Upper lobe of right lung (tissue), 1 donor: ENCODE measurements at regions not wholly inside any gene's neighbourhood (a gene's known extent, or its start where the extent isn't known, plus 50 kb on each side); places are given as distances from the start of the nearest gene placed in this dataset.
"Not testable (repeated sequence)": the region's sequence is repeated elsewhere in the genome, so short reads cannot be mapped to it uniquely, and the experiment has no call there.

Experiments
- ATAC-seq: fragments of 200-7000 bp; cut with Tn5 transposase; one replicate; pipeline ENCODE4 v1.9.1; 2020; ENCODE audit warnings: mild to moderate bottlenecking, moderate library complexity
- DNase-seq: peaks from one replicate; pipeline ENCODE4 v3.0.0-alpha.2; 2020
- H3K27ac ChIP-seq: fragments of 200-600 bp; one replicate; pipeline ENCODE4 v1.8.0; 2022
- H3K27me3 ChIP-seq: fragments of 200-600 bp; one replicate; pipeline ENCODE4 v1.8.0; 2022; ENCODE audit warnings: mild to moderate bottlenecking
- H3K36me3 ChIP-seq: fragments of 200-600 bp; one replicate; pipeline ENCODE4 v1.8.0; 2022
- H3K4me1 ChIP-seq: fragments of 200-600 bp; one replicate; pipeline ENCODE4 v1.8.0; 2022
- H3K4me3 ChIP-seq: fragments of 200-600 bp; one replicate; pipeline ENCODE4 v1.8.0; 2022; ENCODE audit warnings: mild to moderate bottlenecking
- H3K9me3 ChIP-seq: fragments of 200-600 bp; one replicate; pipeline ENCODE4 v1.8.0; 2022
- CTCF ChIP-seq: fragments of 200-600 bp; IDR thresholded peaks from one replicate; pipeline ENCODE4 v1.8.0; 2022; ENCODE audit warnings: antibody characterized with exemption
- intact Hi-C: fragments of 100-400 bp; cut with DNase I; formaldehyde crosslinking; loops from one replicate; pipeline ENCODE4 v1.11.0; 2022
- donor health status: DM: no; HTN: yes; CAD: no; lungs with severe emphysema.

DNA sequence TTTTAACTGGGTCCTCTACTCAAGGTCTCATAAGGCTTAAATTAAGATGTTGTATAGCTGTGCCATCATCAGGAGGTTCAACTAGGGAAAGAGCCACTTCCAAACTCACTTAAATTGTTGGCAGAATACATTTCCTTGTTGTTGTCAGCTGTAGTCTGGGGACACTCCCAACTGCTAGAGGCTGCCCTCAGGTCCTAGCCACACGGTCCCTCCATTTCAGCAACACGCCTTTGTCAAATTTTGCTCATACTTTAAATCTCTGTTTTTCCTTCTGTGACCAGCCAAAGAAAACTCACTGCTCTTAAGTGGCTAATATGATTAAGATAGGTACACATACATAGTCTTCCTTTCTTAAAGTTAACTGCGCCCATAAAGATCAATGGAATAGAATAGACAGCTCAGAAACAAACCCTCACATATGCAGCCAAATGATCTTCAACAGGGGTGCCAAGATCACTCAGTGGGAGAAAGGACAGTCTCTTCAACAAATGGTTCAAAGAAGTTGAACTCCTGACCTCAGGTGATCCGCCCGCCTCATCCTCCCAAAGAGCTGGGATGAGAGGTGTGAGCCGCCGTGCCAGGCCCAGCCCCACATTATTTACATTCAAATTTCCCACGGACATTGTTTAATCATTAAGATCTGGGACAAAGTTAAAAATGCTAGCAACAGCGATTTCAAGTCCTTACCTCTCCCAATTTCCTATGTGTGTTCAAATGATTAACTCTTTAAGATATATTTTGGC, 76.4 kb upstream of the ELOVL5 start:
- ATAC-seq (no peak), DNase-seq (no peak)
- Histone ChIP-seq H3K4me3 (no peak overlapping the region), H3K9me3 (no peaks in the 10 kb centered on the region), H3K27ac (no peak overlapping the region), H3K27me3 (no peaks in the 10 kb centered on the region), H3K36me3 (no peaks in the 10 kb centered on the region), H3K4me1 (no peaks in the 10 kb centered on the region)
- intact Hi-C loops = no loop called here
- TF ChIP-seq CTCF = no peak

DNA sequence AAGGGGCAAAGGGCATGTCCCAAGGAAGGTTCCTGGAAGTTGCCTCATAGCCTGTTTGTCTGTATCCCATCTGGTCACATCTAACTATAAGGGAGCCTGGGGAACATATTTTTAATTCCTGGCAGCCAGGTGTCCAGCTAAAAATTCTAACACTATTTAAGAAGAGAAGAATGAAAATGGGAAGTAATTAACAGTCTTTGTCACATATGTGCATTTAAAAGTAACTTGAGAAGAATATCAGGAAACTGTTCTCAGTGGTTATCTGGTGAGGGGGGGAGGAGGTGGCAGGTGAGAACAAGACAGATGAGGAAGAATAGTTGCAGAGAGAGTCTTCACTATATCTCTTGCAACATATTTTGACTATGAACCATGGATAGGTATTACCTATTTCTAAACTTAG, 75.5 kb upstream of the ELOVL5 start:
- no peaks in the 10 kb centered on the region for H3K27me3 ChIP-seq
- H3K36me3 ChIP-seq = no peaks in the 10 kb centered on the region
- intact Hi-C loops = no loop called here
- no peak for DNase-seq
- no peak for TF ChIP-seq CTCF
- ATAC-seq = no peak
- no peak overlapping the region for H3K4me3 ChIP-seq
- H3K9me3 ChIP-seq = no peaks in the 10 kb centered on the region
- no peak overlapping the region for H3K27ac ChIP-seq
- no peaks in the 10 kb centered on the region for H3K4me1 ChIP-seq

DNA sequence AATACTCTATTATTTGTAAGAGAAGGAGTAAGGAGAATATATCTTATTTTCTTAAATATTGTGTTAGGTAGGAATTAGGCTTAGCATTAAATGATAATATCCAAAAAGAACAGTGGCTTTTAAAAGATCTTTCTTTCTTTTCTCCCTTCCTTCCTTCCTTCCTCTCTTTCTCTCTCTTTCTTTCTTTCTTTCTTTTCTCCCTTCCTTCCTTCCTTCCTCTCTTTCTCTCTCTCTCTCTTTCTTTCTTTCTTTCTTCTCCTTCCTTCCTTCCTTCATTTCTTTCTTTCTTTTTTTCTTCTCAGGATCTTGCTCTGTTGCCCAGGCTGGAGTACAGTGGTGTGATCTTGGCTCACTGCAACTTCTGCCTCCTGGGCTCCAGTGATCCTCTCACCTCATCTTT, 74.8 kb upstream of the ELOVL5 start:
- H3K27ac ChIP-seq, ATAC-seq, DNase-seq, H3K27me3 ChIP-seq, H3K36me3 ChIP-seq, H3K4me3 ChIP-seq, intact Hi-C loops, H3K4me1 ChIP-seq, H3K9me3 ChIP-seq: not testable (repeated sequence)

DNA sequence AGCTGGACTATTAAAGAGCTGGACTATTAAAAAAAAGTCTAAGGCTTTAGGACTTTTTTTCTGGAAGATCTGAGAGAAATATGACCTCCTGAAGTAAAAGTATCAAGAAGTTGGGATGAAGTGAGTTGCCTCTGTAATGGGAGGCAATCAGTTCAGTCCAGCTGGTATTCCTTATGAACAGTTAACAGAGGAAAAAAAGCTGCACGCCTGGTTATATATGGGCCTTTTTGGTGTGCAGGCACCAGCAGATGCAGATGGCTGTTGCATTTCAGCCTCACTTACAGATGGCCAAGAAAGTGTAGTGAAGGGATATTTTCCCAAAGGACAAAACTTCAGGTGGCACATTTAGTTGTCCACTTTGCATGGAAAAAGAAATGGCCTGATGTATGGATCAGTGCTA, 70.3 kb upstream of the ELOVL5 start:
- intact Hi-C loops = no loop called here
- DNase-seq = no peak

DNA sequence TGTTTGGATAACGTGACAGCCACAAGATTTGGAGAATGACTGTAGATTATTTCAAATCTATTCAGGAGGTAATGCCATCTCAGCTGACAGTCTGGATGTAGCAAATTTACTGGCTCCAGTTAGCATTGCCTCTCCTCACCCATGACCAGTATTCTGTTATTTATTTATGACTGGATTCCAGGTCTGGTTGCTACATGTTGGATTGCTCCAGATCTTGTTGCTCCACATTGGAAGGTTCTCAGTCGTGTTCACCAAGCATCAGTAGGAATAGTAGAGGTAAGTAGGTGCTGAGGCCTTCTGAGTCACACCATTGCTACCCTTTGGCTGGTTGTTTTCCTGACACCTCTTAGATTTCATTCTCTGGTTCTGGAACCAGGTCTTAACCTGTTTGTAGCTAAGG, 69.5 kb upstream of the ELOVL5 start:
- Histone ChIP-seq H3K27me3 (no peaks in the 10 kb centered on the region), H3K9me3 (no peaks in the 10 kb centered on the region), H3K4me3 (no peak overlapping the region), H3K27ac (no peak overlapping the region), H3K4me1 (no peaks in the 10 kb centered on the region), H3K36me3 (no peaks in the 10 kb centered on the region)
- DNase-seq (no peak), ATAC-seq (no peak)
- intact Hi-C loops = no loop called here
- TF ChIP-seq CTCF = no peak

More for the DNA sequence above, 70.3 kb upstream of the ELOVL5 start:
- no peaks in the 10 kb centered on the region for H3K36me3 ChIP-seq
- ATAC-seq = no peak
- no peaks in the 10 kb centered on the region for H3K9me3 ChIP-seq
- TF ChIP-seq CTCF = no peak
- H3K27me3 ChIP-seq = no peaks in the 10 kb centered on the region
- no peak overlapping the region for H3K27ac ChIP-seq
- H3K4me1 ChIP-seq = no peaks in the 10 kb centered on the region
- H3K4me3 ChIP-seq = no peak overlapping the region

- H3K4me3 ChIP-seq = no peak overlapping the region
- intact Hi-C loops = no loop called here
- no peaks in the 10 kb centered on the region for H3K36me3 ChIP-seq
- no peak overlapping the region for H3K27ac ChIP-seq
- no peak for TF ChIP-seq CTCF
- DNase-seq (no peak), ATAC-seq (no peak)
- no peaks in the 10 kb centered on the region for H3K27me3 ChIP-seq
- no peaks in the 10 kb centered on the region for H3K4me1 ChIP-seq
- no peaks in the 10 kb centered on the region for H3K9me3 ChIP-seq
These were observed 68.4 kb upstream of the ELOVL5 start for GRCh38 chr6:53417141-53417540.
